Gastroesophageal sphincter (tissue), 3 donors: ENCODE measurements at regions not wholly inside any gene's neighbourhood (a gene's known extent, or its start where the extent isn't known, plus 50 kb on each side); places are given as distances from the start of the nearest gene placed in this dataset.

Source experiments
- CTCF ChIP-seq, 4 experiments: fragments of 200-600 bp in 2 of 4; fragments of 450-650 bp in 2 of 4; sonication (generic) in 1 of 4; IDR thresholded peaks; one replicate each; pipeline ENCODE4 v1.5.1; 2017 to 2019; ENCODE audit warnings: antibody characterized with exemption in 4 of 4, mild to moderate bottlenecking in 2 of 4, moderate library complexity in 2 of 4
- POLR2A ChIP-seq, 2 donors: fragments of 450-650 bp; IDR thresholded peaks; one replicate each; pipeline ENCODE4 v1.6.1; 2017; ENCODE audit warnings: antibody characterized with exemption in 2 of 2, mild to moderate bottlenecking in 2 of 2, moderate library complexity in 1 of 2
- POLR2AphosphoS5 ChIP-seq: sonication (generic); formaldehyde crosslinking; IDR thresholded peaks from one replicate; pipeline ENCODE4 v1.6.1; 2017; ENCODE audit warnings: antibody characterized with exemption

GRCh38 chr2:795531-796041 is 118.4 kb upstream of the TMEM18 start:
- no peak for TF ChIP-seq CTCF (IDR thresholded peaks at IDR 0.05)
- no peak for TF ChIP-seq POLR2AphosphoS5
- no peak for TF ChIP-seq POLR2A (IDR thresholded peaks at IDR 0.05)
